Stimulated activated CD4-positive, alpha-beta T cell treated with anti-CD3 and anti-CD28 coated beads, Interleukin-15, amount 100 ng/mL, for 48 hours (primary cell): ENCODE measurements at regions not wholly inside any gene's neighbourhood (a gene's known extent, or its start where the extent isn't known, plus 50 kb on each side); places are given as distances from the start of the nearest gene placed in this dataset.

Experiments
- DNase-seq, 2 donors: peaks; one replicate each; pipeline ENCODE4 v3.0.0-alpha.2; 2020; ENCODE audit warnings: low read depth in 2 of 2

- DNase-seq = no peak
These were observed 535.8 kb upstream of the KLHL1 start for GRCh38 chr13:70644052-70644451.

DNA sequence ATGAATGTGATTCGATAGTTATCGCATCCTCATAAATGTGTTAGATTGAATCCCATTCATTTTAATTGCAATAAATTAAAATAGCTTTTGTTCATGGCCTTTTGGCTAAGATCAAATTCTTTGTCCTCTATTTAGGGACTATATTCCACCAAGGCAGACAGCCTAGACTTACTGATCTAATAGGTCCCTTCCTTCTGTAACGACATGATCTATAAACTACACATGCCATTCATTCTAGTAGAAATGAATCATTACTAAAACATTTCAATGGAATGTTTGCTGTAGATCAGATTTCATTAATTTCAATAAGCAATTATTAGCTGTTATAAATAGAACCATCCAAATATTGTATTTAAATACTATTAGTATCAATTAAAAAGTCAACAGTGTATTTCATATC lies 526.6 kb upstream of the KLHL1 start:
- DNase-seq = no peak

DNA sequence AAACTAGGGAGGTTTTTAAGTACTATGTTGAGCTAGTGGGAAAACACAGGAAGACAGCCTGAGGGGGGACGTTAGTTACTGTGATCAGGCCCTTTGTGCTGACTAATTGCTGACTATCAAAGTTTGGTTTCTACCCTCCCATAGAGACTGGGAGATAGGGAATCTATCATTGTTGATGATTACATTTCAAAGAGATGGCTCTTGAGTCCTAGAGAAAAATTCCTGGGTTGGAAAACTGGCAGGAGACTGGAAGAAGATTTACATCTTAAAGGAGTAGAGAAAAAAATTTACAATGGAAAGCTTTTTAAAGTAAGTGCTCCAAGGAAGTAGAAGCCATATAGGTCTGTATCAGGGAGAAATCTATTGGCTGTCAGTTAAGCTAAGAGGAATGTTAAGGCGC lies 522.0 kb upstream of the KLHL1 start:
- DNase-seq = no peak

DNA sequence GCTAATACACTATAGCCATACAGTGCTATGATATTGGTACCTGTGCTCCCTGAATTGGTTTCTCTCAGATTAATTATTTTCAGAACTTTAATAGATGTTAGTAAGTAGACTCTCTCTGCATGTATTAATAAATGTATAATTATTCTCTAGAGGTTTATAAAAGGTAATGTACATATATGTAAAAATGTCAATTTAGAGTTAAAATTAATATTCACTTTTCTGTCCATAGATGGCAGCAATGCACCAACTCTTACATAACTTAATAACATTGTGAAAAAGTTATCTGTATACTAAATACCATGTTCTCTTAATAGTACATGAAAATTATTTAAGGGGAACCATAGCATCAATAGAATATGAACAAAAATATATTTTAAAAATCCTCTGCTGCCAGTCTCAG lies 515.0 kb upstream of the KLHL1 start:
- no peak for DNase-seq

DNA sequence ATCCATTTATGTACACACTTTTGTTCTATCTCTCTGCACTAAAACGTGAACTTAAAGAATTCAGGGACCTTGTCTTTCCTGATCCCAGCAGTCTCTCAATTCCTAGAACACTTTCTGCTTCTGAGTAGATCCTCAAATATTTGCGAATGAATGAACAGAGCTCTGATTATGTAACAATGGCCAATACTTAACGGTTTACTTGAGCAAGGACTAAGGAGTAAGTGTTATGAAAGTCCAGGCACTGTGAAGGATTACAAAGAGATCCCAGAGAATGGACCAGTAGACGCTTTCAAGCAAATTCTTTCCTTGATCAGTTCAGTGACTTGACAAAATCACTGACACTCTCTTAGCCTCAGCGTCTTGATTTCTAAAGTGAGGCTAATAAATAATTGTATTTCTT lies 514.5 kb upstream of the KLHL1 start:
- DNase-seq = no peak

- no peak for DNase-seq
These were observed 511.7 kb upstream of the KLHL1 start for GRCh38 chr13:70619936-70620335.

DNA sequence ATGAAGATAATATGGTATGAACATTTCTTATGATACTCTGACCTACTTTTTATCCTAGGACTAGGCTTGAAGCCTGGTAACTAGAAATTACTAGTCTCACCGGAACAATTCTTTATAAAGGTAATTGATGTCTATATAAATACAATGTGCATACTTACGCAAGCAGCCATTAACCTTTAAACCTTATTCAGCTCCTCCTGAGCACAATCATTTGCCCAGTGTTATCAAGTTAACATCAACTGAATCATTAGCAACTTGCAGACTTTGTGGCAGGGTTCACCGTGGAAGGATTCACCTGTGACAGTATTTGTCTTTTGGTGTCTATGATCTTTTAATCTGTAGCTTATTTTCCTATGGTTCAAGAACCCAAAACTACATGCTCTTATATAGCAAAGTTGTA lies 508.6 kb upstream of the KLHL1 start:
- DNase-seq = no peak

DNA sequence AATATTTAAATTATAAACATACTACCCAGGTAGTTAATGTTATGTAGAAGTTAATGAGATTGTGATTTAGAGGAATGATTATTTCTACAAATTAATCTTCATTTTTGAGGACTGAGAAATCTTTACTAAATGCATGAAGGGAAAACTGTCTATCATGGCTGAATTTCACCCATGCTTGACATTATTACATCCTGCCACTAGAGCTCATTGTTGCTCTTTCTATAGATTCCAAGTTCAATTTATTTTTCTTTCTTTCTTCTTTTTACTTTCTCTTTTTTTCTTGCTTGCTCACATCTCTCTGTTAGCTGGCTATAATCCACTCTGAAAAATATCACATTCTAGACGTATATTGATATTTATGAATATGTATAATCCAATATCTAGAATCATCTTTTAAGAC lies 505.0 kb upstream of the KLHL1 start:
- no peak for DNase-seq

- DNase-seq = no peak
These were observed 504.6 kb upstream of the KLHL1 start for GRCh38 chr13:70612881-70613280.

GRCh38 chr13:70604448-70604847 lies 496.2 kb upstream of the KLHL1 start:
- DNase-seq = no peak

DNA sequence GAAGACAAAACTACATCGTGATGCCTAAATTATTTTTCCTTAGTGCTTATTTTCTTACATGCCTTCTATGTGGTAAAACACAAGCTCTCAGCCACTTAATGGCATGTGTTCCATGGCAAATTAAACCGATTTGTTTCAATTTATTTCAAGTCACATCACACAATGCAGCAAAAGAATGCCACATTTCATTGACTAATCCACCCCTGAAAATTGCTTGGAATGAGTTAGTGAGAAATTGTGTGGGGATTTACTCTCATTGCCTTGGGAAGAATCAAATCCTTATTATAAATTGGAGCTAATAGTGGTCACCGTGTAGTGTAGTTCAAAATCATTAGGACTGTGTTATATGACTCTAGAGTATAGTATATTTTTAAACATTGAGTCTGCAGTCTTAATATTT lies 485.5 kb upstream of the KLHL1 start:
- DNase-seq = no peak

- DNase-seq = no peak
These were observed 476.9 kb upstream of the KLHL1 start for GRCh38 chr13:70585109-70585508.

DNA sequence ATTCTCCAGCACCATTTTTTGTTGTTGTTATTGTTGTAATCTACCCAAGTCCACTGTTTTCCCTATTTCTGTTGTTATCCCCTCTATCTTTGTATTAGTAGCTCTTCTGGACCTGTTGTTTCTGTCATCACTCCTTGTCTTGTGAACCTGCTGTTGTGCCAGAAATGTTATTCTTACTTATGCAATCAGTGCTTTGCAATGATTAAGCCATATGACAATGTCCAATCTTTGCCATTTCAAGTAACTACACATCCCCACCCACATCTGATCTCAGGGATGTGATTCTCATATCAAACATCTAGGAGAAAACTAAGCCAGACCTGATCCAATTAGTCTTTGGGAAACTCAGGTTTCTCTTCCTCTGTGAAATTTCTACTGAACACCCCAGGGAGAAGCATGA lies 472.6 kb upstream of the KLHL1 start:
- DNase-seq = no peak

- no peak for DNase-seq
These were observed 471.7 kb upstream of the KLHL1 start for GRCh38 chr13:70579941-70580340.

DNA sequence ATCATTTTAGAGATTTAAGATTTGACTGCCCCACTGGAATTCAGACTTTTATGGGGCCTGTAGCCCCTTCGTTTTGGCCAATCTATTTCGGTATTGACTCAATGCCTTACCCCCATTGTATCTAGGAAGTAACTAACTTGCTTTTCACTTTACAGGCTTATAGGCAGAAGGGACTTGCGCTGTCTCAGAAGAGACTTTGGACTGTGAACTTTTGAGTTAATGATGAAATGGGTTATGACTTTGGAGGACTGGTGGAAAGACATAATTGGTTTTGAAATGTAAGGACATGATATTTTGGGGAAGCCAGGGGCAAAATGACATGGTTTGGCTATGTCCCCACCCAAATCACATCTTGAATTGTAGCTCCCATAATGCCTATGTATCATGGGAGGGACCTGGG lies 463.0 kb upstream of the KLHL1 start:
- DNase-seq = no peak

DNA sequence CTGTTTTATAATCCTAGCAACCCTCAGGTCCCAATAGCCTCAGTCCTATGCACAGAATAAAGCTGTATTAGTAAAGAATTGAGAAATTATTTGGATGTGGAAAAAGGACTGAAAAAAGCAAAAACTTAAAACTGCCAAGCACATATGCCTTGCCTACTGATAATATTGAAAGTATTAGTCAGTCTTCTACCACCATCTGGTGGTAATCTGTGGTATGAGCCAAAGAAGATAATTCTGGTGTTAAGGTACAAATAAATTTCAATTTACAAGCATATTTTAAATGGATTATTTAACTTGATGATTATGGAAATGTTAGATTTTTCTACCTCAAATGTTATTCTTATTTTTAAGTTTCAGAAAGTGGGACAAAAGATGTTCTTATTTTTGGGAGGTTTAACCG lies 460.3 kb upstream of the KLHL1 start:
- DNase-seq = no peak

GRCh38 chr13:70544706-70545105 lies 436.5 kb upstream of the KLHL1 start:
- DNase-seq = no peak

DNA sequence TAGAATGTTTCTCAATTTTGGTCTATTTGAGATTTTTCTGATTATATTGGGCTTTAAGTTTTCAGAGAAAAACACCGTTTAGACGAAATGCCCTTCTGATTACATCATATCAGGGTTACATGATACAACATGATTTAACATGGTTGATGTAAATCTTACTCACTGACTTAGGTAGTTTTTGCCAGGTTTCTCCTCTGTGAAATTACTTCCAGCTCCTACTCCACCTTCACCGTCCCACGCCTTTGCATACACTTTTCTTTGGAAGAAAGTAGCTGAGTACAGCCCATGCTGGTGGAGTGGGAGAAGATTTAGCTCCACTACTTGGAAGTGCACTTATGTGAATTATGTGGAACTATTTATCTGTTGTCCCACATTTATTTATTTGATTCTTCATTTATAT lies 433.2 kb upstream of the KLHL1 start:
- DNase-seq = no peak

DNA sequence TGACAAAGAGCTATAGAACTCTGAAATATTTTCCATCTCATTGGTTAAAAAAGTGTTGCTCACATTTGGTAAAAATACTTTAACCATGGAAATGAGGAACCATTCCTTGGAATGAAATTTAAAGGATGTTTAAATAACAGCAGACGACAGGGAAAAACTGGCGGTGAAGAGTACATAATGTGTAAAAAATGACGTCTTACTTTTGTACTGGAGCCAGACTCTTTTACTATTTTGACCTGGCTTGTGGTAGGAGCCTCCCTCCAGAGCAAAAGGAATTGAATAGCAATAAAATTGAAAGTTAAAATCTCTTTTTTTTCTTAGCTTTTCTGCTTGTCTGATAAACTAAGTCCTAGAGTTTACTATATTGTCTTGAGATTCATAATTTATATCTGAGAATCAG lies 426.2 kb upstream of the KLHL1 start:
- no peak for DNase-seq

GRCh38 chr13:70529652-70530051 lies 421.4 kb upstream of the KLHL1 start:
- no peak for DNase-seq

DNA sequence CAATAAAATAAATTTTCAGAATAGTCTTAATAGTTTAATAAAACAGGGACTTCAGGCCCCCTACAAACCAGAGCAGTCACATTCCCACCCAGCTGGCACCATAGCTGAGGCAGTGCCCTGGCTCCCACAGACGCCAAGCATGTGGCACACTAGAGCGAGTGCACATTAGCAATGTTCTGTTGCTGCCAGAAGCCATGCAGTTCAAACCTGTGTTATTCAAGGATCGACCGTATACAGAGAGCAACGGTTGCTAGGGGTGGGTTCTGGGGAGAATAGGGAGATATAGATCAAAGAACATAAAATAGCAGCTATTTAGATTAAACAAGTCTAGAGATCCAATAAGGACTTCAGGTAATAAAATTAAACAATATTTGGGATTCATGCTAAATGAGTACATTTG lies 419.3 kb upstream of the KLHL1 start:
- no peak for DNase-seq

GRCh38 chr13:70523622-70524021 lies 415.4 kb upstream of the KLHL1 start:
- DNase-seq = no peak

DNA sequence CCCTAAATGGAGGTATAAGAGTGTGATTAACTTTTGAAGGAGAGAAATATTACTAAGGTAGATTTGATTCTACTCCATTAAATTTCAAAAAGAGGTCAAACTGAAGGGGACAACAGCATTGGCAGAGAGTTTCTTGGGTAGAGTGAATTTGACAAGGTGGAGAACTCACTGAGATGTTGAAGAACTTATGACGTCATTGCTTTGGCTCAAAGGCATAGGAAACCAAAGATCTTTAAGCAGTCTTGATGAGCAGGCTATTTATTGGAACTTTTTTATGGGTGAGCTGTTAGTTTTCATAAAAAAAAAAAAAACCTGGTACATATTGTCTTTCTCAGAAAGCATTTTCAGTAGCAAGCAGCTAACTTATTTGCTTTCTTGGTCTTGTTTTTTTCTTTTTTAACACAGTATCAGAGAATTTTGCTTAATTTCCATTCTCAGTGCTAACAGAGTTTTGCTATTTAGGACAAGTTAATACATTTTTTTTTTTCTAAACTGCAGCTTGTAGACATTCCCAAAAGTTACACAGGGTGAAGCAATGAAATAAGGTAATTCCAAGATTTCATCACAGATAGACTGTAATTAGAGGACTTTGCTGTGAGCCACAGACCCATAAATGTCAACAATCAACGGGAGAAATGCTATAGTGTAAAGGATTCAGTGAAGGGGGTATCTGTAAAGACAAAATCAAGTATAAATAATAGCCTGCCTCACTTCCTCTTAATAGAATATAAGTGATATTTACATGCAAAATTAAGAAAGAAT lies 412.2 kb upstream of the KLHL1 start:
- DNase-seq = no peak

- DNase-seq = no peak
These were observed 409.8 kb upstream of the KLHL1 start for GRCh38 chr13:70518081-70518480.
